Endothelial cell (in vitro differentiated cells): ENCODE measurements at regions not wholly inside any gene's neighbourhood (a gene's known extent, or its start where the extent isn't known, plus 50 kb on each side); places are given as distances from the start of the nearest gene placed in this dataset.

Source experiments
- DNase-seq: peaks from one replicate; pipeline ENCODE4 v3.0.0; 2021; ENCODE audit warnings: low spot score
- H3K27ac Mint-ChIP-seq: one replicate; pipeline ENCODE4 v1.8.0; 2021; ENCODE audit warnings: mixed read lengths, inconsistent platforms; ENCODE audit not compliant: unreplicated experiment
- H3K27me3 Mint-ChIP-seq: one replicate; pipeline ENCODE4 v1.8.0; 2021; ENCODE audit warnings: mild to moderate bottlenecking, moderate library complexity, mixed read lengths, inconsistent platforms; ENCODE audit not compliant: unreplicated experiment
- H3K36me3 Mint-ChIP-seq: one replicate; pipeline ENCODE4 v1.8.0; 2021; ENCODE audit warnings: mild to moderate bottlenecking, low read depth, mixed read lengths, inconsistent platforms; ENCODE audit not compliant: unreplicated experiment
- H3K4me1 Mint-ChIP-seq: one replicate; pipeline ENCODE4 v1.8.0; 2021; ENCODE audit warnings: mild to moderate bottlenecking, mixed read lengths, inconsistent platforms; ENCODE audit not compliant: unreplicated experiment
- H3K4me3 Mint-ChIP-seq: one replicate; pipeline ENCODE4 v1.8.0; 2021; ENCODE audit warnings: mild to moderate bottlenecking, mixed read lengths, inconsistent platforms; ENCODE audit not compliant: unreplicated experiment
- H3K9me3 Mint-ChIP-seq: one replicate; pipeline ENCODE4 v1.8.0; 2021; ENCODE audit warnings: mixed read lengths, inconsistent platforms; ENCODE audit not compliant: unreplicated experiment
- TF ChIP-seq, protein P1 (sequence below): fragments of 200-600 bp; sonication (generic); IDR thresholded peaks from one replicate; pipeline ENCODE4 v1.5.0; 2021; ENCODE audit warnings: antibody characterized with exemption; ENCODE audit not compliant: unreplicated experiment

DNA sequence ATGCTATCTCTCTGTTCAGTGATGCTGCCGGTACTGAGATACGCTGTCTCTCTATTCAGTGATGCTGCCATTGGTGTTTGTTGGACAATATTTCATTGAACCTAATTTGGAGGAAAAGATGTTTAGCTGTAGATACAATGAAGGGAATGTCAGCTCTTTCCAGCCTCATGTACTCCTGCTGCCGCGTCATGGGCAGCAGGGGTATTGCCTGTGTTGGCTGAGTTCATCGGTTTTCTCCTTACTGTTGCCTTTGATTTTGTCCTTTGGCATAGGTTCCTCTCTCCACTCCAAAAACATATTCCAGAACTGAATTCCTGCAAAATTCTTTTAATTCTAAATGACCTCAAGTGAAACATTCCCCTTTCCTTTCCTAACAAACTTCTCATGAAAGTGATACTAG, 942.6 kb downstream of the NLGN4Y start:
- peaks cover 3% of the 10 kb centered on the region for H3K27me3 Mint-ChIP-seq
- no peaks in the 10 kb centered on the region for H3K4me1 Mint-ChIP-seq
- DNase-seq, result no peak
- no peaks in the 10 kb centered on the region for H3K36me3 Mint-ChIP-seq
- TF ChIP-seq, protein P1, sequence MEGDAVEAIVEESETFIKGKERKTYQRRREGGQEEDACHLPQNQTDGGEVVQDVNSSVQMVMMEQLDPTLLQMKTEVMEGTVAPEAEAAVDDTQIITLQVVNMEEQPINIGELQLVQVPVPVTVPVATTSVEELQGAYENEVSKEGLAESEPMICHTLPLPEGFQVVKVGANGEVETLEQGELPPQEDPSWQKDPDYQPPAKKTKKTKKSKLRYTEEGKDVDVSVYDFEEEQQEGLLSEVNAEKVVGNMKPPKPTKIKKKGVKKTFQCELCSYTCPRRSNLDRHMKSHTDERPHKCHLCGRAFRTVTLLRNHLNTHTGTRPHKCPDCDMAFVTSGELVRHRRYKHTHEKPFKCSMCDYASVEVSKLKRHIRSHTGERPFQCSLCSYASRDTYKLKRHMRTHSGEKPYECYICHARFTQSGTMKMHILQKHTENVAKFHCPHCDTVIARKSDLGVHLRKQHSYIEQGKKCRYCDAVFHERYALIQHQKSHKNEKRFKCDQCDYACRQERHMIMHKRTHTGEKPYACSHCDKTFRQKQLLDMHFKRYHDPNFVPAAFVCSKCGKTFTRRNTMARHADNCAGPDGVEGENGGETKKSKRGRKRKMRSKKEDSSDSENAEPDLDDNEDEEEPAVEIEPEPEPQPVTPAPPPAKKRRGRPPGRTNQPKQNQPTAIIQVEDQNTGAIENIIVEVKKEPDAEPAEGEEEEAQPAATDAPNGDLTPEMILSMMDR, result no peak
- H3K4me3 Mint-ChIP-seq, result no peak overlapping the region
- H3K9me3 Mint-ChIP-seq, result no peaks in the 10 kb centered on the region
- no peak overlapping the region for H3K27ac Mint-ChIP-seq

DNA sequence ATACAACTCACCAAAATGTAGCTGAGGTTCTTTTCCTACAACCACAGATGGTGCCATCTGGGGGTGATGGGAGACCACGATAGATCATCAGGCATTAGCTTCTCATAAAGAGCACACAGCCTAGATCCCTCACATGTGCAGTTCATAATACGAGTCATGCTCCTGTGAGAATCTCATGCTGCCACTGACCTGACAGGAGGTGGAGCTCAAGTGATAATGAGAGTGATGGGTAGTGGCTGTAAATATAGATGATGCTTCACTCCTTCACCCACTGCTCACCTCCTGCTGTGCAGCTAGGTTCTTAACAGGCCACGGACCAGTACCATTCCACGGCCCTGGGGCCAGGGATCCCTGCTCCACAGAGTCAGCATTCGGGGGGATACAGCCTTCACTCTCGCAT, 943.8 kb downstream of the NLGN4Y start:
- DNase-seq, result no peak
- H3K4me3 Mint-ChIP-seq, result no peak overlapping the region
- TF ChIP-seq, protein P1, result no peak
- H3K9me3 Mint-ChIP-seq, result no peaks in the 10 kb centered on the region
- peaks cover 3% of the 10 kb centered on the region for H3K27me3 Mint-ChIP-seq
- H3K4me1 Mint-ChIP-seq, result no peaks in the 10 kb centered on the region
- H3K27ac Mint-ChIP-seq, result no peak overlapping the region
- no peaks in the 10 kb centered on the region for H3K36me3 Mint-ChIP-seq

GRCh38 chrY:15471371-15471770, 947.0 kb downstream of the NLGN4Y start:
- peaks cover 3% of the 10 kb centered on the region for H3K27me3 Mint-ChIP-seq
- no peak overlapping the region for H3K27ac Mint-ChIP-seq
- H3K36me3 Mint-ChIP-seq, result no peaks in the 10 kb centered on the region
- H3K4me3 Mint-ChIP-seq, result no peak overlapping the region
- no peaks in the 10 kb centered on the region for H3K9me3 Mint-ChIP-seq
- TF ChIP-seq, protein P1, result no peak
- H3K4me1 Mint-ChIP-seq, result no peaks in the 10 kb centered on the region
- DNase-seq, result no peak

DNA sequence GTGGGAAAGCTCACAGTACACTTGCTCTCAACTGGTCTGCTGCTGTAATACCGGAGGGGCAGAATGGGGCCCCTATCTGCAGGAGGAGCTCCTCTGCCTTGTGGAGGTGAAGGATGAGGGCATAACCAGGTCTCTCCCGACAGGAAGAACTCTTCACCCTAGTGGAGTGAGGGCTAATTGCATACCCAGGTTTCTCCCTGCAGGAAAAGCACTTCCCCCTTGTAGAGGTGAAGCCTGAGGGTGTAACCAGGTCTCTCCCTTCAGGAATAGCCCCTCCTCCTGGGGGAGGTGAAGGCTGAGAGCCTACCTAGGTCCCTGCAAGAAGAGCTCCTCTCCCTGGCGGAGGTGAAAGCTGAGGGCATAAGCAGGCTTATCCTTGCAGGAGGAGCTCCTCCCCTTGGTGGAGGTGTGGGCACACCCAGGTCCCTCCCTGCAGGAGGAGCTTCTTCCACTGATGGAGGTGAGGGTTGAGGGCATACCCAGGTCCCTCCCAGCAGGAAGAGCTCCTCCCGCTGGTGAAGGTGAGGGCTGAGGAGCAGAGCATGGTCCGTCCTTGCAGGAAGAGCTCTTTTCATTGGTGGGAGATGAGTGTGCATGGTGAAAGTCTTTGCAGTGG, 954.1 kb downstream of the NLGN4Y start:
- Mint-ChIP-seq H3K4me1 (no peaks in the 10 kb centered on the region), H3K36me3 (no peaks in the 10 kb centered on the region), H3K4me3 (no peak overlapping the region), H3K27me3 (no peaks in the 10 kb centered on the region), H3K27ac (no peak overlapping the region), H3K9me3 (no peaks in the 10 kb centered on the region)
- DNase-seq, result no peak
- TF ChIP-seq, protein P1, result no peak

DNA sequence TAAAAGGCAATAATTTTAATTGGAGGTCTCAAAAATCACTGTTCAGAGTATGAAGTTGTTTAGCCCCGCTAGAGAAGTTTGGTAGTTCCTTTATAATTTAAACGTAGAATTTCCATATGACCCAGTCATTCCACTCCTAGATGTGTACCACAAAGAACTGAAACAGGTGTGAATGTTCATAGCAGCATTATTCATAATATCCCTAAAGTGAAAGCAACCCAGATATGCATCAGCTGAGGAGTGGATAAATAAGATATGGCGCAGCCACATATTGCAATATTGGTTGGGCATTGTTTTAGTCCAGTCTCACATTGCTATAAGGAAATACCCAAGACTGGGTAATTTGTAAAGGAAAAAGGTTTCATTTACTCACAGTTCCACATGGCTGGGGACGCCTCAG, 976.2 kb downstream of the NLGN4Y start:
- Mint-ChIP-seq H3K4me3 (no peak overlapping the region), H3K27ac (no peak overlapping the region), H3K27me3 (no peaks in the 10 kb centered on the region), H3K4me1 (no peaks in the 10 kb centered on the region), H3K36me3 (no peaks in the 10 kb centered on the region), H3K9me3 (no peaks in the 10 kb centered on the region)
- TF ChIP-seq, protein P1, result no peak
- DNase-seq, result no peak
